ENCODE measurements at regions not wholly inside any gene's neighbourhood (a gene's known extent, or its start where the extent isn't known, plus 50 kb on each side); places are given as distances from the start of the nearest gene placed in this dataset.

DNA sequence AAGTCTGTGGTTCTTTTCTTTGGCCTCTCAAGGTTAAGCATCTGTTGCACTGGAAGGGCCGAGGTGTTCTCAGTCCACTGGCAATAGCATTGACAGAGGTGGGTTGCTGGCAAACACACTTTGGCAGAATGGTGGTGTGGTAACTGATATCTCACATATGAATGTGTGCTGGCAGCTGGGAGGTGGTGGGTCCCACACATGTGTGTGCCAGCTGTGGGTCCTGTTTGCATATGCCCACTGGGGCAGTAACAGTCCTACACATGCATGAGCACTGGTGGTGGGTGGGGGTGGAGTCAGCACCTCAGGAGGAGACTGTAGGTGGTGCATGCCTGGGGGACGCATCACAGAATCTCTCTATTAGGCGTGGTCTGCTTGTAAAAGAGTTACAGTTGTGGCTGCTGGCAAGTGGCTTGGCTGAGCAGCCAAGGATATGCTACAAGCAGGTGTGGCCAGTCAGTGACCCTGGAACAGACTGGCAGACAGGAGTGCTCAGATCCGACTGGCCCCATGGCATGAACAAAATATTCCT lies 934.3 kb downstream of the GRIK2 start:
- no peaks in the 10 kb centered on the region for H3K27me3 ChIP-seq (ENCODE audit: control insufficient read depth in 4 of 4, insufficient read depth in 4 of 4, low read length in 3 of 4)

GRCh38 chr6:102313699-102314098 lies 920.2 kb downstream of the GRIK2 start:
- Histone ChIP-seq H3K9ac (ENCODE audit: low read depth in 1 of 2, low read length in 2 of 2) (no peak overlapping the region), H3K9me3 (ENCODE audit: control insufficient read depth in 4 of 4, low read length in 3 of 4) (no peaks in the 10 kb centered on the region), H3K4me1 (ENCODE audit: control insufficient read depth in 4 of 4, insufficient read depth in 4 of 4, low read length in 3 of 4) (no peaks in the 10 kb centered on the region), H3K27ac (ENCODE audit: low read depth in 1 of 2, low read length in 2 of 2) (no peak overlapping the region), H3K4me3 (ENCODE audit: low read depth in 1 of 3, low read length in 3 of 3) (no peak overlapping the region), H3K27me3 (ENCODE audit: control insufficient read depth in 4 of 4, insufficient read depth in 4 of 4, low read length in 3 of 4) (no peaks in the 10 kb centered on the region), H3K36me3 (ENCODE audit: control insufficient read depth in 4 of 4, insufficient read depth in 3 of 4, low read depth in 1 of 4, low read length in 3 of 4) (no peaks in the 10 kb centered on the region)
- WGBS = 48% methylated on average over 1 of the region's 1 CpG
- no peak for DNase-seq (ENCODE audit: low spot score)
- TF ChIP-seq, protein P1, sequence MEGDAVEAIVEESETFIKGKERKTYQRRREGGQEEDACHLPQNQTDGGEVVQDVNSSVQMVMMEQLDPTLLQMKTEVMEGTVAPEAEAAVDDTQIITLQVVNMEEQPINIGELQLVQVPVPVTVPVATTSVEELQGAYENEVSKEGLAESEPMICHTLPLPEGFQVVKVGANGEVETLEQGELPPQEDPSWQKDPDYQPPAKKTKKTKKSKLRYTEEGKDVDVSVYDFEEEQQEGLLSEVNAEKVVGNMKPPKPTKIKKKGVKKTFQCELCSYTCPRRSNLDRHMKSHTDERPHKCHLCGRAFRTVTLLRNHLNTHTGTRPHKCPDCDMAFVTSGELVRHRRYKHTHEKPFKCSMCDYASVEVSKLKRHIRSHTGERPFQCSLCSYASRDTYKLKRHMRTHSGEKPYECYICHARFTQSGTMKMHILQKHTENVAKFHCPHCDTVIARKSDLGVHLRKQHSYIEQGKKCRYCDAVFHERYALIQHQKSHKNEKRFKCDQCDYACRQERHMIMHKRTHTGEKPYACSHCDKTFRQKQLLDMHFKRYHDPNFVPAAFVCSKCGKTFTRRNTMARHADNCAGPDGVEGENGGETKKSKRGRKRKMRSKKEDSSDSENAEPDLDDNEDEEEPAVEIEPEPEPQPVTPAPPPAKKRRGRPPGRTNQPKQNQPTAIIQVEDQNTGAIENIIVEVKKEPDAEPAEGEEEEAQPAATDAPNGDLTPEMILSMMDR (IDR thresholded peaks at IDR 0.05; ENCODE audit: low read depth, low read length, missing input control) = no peak
- no peak for TF ChIP-seq EGR1 (IDR thresholded peaks at IDR 0.05; ENCODE audit: low read depth in 2 of 2)
- TF ChIP-seq JUND (IDR thresholded peaks at IDR 0.05) = no peak
- TF ChIP-seq ZBTB33 (IDR thresholded peaks at IDR 0.05) = no peak
- no peak for TF ChIP-seq GABPA (IDR thresholded peaks at IDR 0.05 in 1 of 2, conservative IDR thresholded peaks at IDR 0.05 in 1 of 2)
- no peak for TF ChIP-seq RAD21 (IDR thresholded peaks at IDR 0.05)
- TF ChIP-seq SP1 (IDR thresholded peaks at IDR 0.05) = no peak
- no peak for TF ChIP-seq YY1 (IDR thresholded peaks at IDR 0.05)
- TF ChIP-seq RXRA (IDR thresholded peaks at IDR 0.05) = no peak
- no peak for TF ChIP-seq HNF4A (conservative IDR thresholded peaks at IDR 0.05)

More for the DNA sequence above, 934.3 kb downstream of the GRIK2 start:
- TF ChIP-seq ZBTB33 (IDR thresholded peaks at IDR 0.05) (no peak), RXRA (IDR thresholded peaks at IDR 0.05) (no peak), EGR1 (IDR thresholded peaks at IDR 0.05; ENCODE audit: low read depth in 2 of 2) (no peak), FOXA2 (IDR thresholded peaks at IDR 0.05) (no peak), MAX (IDR thresholded peaks at IDR 0.05) (no peak), HNF4G (IDR thresholded peaks at IDR 0.05) (no peak), RAD21 (IDR thresholded peaks at IDR 0.05) (no peak), JUND (IDR thresholded peaks at IDR 0.05) (no peak), FOXA1 (IDR thresholded peaks at IDR 0.05) (no peak), REST (IDR thresholded peaks at IDR 0.05) (no peak), HNF4A (conservative IDR thresholded peaks at IDR 0.05) (no peak)
- TF ChIP-seq, protein P2, sequence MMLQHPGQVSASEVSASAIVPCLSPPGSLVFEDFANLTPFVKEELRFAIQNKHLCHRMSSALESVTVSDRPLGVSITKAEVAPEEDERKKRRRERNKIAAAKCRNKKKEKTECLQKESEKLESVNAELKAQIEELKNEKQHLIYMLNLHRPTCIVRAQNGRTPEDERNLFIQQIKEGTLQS (IDR thresholded peaks at IDR 0.05) = no peak
- no peak overlapping the region for H3K27ac ChIP-seq (ENCODE audit: low read depth in 1 of 2, low read length in 2 of 2)
- no peak overlapping the region for H3K9ac ChIP-seq (ENCODE audit: low read depth in 1 of 2, low read length in 2 of 2)
- no peaks in the 10 kb centered on the region for H3K36me3 ChIP-seq (ENCODE audit: control insufficient read depth in 4 of 4, insufficient read depth in 3 of 4, low read depth in 1 of 4, low read length in 3 of 4)
- H3K9me3 ChIP-seq (ENCODE audit: control insufficient read depth in 4 of 4, low read length in 3 of 4) = peaks cover 0 to 3% (median 0%) of the 10 kb centered on the region in 4 donors
- no peak overlapping the region for H3K4me3 ChIP-seq (ENCODE audit: low read depth in 1 of 3, low read length in 3 of 3)
- WGBS = 73% methylated on average over 4 of the region's 4 CpGs
- DNase-seq (ENCODE audit: low spot score) = no peak
- H3K4me1 ChIP-seq (ENCODE audit: control insufficient read depth in 4 of 4, insufficient read depth in 4 of 4, low read length in 3 of 4) = no peaks in the 10 kb centered on the region

All from liver (tissue), 8 donors.